Mucosa of descending colon (tissue), 3 donors: ENCODE measurements at regions not wholly inside any gene's neighbourhood (a gene's known extent, or its start where the extent isn't known, plus 50 kb on each side); places are given as distances from the start of the nearest gene placed in this dataset.

Experiments used
- ATAC-seq: fragments of 200-7000 bp; cut with Tn5 transposase; one replicate; pipeline ENCODE4 v1.9.1; 2020; ENCODE audit warnings: mild to moderate bottlenecking, moderate library complexity
- DNase-seq, 3 donors: peaks; one replicate each; pipeline ENCODE4 v3.0.0-alpha.2; 2020
- H3K36me3 ChIP-seq: fragments of 200-600 bp; one replicate; pipeline ENCODE4 v1.8.0; 2021; ENCODE audit warnings: low read depth, mild to moderate bottlenecking
- H3K4me1 ChIP-seq: fragments of 200-600 bp; one replicate; pipeline ENCODE4 v1.8.0; 2021; ENCODE audit warnings: low read depth, mild to moderate bottlenecking
- H3K4me3 ChIP-seq: fragments of 200-600 bp; one replicate; pipeline ENCODE4 v1.8.0; 2021; ENCODE audit warnings: mild to moderate bottlenecking
- H3K9me3 ChIP-seq: fragments of 200-600 bp; one replicate; pipeline ENCODE4 v1.8.0; 2021; ENCODE audit warnings: mild to moderate bottlenecking
- intact Hi-C, 2 donors: fragments of 100-400 bp; cut with DNase I in 1 of 2; cut with micrococcal nuclease in 1 of 2; formaldehyde crosslinking; loops; one replicate each; pipeline versions ENCODE4 v1.11.0 to v1.11.1; 2022; cut with DNase I, micrococcal nuclease
- TF ChIP-seq, protein P1 (sequence below): fragments of 200-600 bp; IDR thresholded peaks from one replicate; pipeline ENCODE4 v1.8.0; 2022; ENCODE audit warnings: antibody characterized with exemption, mild to moderate bottlenecking
- donor health status: DM: no; HTN: no; CAD: no; lungs with moderate emphysema.
- donor health status: DM: no; HTN: no; CAD: no.
- donor health status: DM: no; HTN: yes; CAD: no.

DNA sequence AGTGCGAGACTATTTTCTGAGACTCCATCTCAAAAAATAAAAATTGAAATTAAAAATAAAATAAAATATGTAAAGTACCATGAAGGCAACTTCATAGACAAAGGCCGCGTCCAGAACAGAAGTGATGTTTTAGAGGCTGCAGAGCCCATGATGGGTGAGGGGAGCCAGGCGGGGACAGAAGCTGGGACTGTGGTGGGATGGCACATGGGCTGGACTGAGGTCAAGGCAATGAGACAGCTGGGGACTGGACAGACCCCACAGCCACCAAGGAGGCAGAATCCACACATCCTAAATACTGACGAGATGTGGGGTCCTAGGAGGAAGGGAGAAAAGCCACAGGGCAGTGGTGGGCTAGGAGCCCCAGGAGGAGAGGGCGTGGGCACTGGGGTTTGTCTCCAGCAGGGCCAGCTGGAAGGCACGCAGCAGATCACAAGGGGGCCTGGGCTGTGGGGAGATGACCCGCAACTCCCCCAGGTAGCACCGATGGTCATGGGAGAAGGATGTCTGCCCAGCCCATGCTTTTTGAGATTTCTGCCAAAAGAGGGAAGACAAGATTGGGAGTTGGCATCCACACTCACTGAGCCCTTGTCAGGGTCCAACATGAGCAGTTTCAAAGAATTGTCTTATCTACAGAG, 74.3 kb downstream of the KCNF1 start:
- ATAC-seq, result no peak
- TF ChIP-seq, protein P1, sequence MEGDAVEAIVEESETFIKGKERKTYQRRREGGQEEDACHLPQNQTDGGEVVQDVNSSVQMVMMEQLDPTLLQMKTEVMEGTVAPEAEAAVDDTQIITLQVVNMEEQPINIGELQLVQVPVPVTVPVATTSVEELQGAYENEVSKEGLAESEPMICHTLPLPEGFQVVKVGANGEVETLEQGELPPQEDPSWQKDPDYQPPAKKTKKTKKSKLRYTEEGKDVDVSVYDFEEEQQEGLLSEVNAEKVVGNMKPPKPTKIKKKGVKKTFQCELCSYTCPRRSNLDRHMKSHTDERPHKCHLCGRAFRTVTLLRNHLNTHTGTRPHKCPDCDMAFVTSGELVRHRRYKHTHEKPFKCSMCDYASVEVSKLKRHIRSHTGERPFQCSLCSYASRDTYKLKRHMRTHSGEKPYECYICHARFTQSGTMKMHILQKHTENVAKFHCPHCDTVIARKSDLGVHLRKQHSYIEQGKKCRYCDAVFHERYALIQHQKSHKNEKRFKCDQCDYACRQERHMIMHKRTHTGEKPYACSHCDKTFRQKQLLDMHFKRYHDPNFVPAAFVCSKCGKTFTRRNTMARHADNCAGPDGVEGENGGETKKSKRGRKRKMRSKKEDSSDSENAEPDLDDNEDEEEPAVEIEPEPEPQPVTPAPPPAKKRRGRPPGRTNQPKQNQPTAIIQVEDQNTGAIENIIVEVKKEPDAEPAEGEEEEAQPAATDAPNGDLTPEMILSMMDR, result no peak
- intact Hi-C loops, result no loop called here
- no peaks in the 10 kb centered on the region for H3K36me3 ChIP-seq
- no peaks in the 10 kb centered on the region for H3K9me3 ChIP-seq
- DNase-seq, result no peak
- no peaks in the 10 kb centered on the region for H3K4me1 ChIP-seq
- no peak overlapping the region for H3K4me3 ChIP-seq

DNA sequence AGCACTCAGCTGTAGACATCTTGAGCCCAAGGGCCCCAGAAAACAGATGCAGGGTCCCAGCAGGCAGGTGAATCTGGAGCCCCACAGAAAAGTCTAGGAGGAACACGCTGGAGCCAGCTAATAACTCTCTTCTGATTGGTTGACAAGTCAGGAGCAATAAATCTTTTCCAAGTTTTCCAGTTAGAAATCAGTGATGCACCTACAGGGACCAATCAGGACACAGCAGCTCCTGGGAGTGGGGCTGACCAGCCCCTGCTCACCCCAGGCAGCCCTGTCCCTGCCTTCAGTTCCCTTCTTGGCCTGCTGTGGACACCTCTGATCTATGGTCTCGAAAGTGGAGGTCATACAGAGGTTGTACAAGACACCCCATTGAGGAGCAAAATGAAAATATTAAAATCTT, 75.7 kb downstream of the KCNF1 start:
- H3K9me3 ChIP-seq, result no peaks in the 10 kb centered on the region
- intact Hi-C loops, result no loop called here
- H3K4me3 ChIP-seq, result no peak overlapping the region
- DNase-seq (no peak), ATAC-seq (no peak)
- no peaks in the 10 kb centered on the region for H3K4me1 ChIP-seq
- TF ChIP-seq, protein P1, result no peak
- H3K36me3 ChIP-seq, result no peaks in the 10 kb centered on the region

DNA sequence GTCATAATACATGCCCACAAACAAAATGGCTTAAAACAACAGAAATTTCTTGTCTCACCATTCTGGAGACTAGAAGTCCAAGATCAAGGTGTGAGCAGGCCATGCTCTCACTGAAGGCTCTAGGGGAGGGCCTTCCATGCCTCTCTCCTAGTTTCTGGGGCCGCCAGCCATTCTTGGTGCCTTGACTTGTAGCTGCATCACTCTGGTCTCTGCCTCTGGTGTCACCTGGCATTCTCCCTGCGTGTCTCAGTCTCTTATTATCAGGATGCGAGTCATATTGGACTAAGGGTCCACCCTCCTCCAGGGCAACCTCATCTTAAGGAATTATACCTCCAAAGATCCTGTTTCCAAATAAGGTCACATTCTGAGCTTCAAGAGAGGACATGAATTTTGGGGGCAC, 76.1 kb downstream of the KCNF1 start:
- H3K36me3 ChIP-seq, result no peaks in the 10 kb centered on the region
- no peak for ATAC-seq
- H3K9me3 ChIP-seq, result no peaks in the 10 kb centered on the region
- H3K4me1 ChIP-seq, result no peaks in the 10 kb centered on the region
- no peak overlapping the region for H3K4me3 ChIP-seq
- no peak for DNase-seq
- intact Hi-C loops, result no loop called here
- TF ChIP-seq, protein P1, result no peak

DNA sequence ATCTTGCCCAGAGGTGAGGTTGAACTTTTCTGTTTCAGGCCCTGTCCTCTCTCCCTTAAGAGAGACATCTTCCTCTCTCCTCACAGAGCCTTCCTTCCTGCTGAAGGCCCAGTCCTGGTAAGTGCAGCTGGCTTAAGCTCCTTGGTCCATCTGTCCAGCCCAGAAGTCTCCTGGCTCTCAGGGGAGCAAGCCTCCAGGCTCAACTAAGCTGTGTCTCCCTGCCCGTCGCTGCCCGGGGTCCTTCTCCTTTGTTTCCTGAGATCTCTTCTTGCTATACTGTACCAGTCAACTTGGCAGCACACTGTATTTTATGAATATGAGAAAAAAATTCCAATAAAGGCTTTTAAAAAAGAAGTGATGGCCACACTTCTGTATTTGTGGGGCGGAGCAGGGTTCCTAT, 77.4 kb downstream of the KCNF1 start:
- Histone ChIP-seq H3K9me3 (no peaks in the 10 kb centered on the region), H3K36me3 (no peaks in the 10 kb centered on the region), H3K4me3 (no peak overlapping the region), H3K4me1 (no peaks in the 10 kb centered on the region)
- intact Hi-C loops, result no loop called here
- TF ChIP-seq, protein P1, result no peak
- DNase-seq, result no peak
- no peak for ATAC-seq

DNA sequence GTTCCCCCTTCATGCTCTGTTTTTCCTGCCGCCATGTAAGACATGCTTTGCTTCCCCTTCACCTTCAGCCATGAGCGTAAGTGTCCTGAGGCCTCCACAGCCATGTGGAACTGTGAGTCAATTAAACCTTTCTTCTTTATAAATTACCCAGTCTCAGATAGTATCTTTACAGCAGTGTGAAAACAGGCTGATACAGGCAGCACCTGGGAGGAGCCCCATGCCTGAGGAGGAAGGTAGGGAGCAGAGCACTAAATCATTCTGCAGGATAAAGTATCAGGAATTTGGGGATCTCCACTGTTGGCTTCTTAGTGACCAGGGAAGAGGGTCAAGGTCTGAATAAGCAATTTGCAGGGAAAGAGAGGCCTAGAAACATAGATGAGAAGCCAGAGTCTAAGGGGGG, 78.0 kb downstream of the KCNF1 start:
- no peak overlapping the region for H3K4me3 ChIP-seq
- DNase-seq, result no peak
- H3K36me3 ChIP-seq, result no peaks in the 10 kb centered on the region
- TF ChIP-seq, protein P1, result no peak
- intact Hi-C loops, result no loop called here
- no peaks in the 10 kb centered on the region for H3K9me3 ChIP-seq
- H3K4me1 ChIP-seq, result no peaks in the 10 kb centered on the region
- no peak for ATAC-seq
